ENCODE measurements at regions not wholly inside any gene's neighbourhood (a gene's known extent, or its start where the extent isn't known, plus 50 kb on each side); places are given as distances from the start of the nearest gene placed in this dataset.

DNA sequence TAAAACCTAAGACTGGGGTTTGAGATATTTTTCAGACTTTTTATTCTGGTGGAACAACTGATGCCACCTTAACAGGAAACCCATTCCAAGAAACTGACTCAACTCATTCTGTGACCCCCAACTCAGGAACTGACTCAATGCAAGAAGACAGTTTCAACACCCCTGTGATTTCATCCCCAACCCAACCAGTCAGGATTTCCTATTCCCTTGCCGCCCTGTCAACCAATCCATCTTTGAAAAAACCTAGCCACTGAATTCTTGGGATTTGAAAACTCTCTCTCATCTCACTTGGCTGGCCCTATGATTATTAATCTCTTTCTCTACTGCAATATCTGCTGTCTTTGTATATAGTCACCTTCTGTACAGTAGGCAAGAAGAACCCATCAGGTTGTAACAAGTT, 1211.9 kb upstream of the ATXN8OS start:
- H3K9me3 ChIP-seq (ENCODE audit: insufficient read depth in 2 of 2, low read depth in 1 of 2, low read length in 1 of 2): no peaks in the 10 kb centered on the region
- no peak overlapping the region for H3K9ac ChIP-seq (replicated peaks in 1 of 4; ENCODE audit: extremely low read depth in 1 of 4, low read depth in 3 of 4, low read length in 3 of 4)
- H3K23me2 ChIP-seq (ENCODE audit: low read depth, low read length): no peaks in the 10 kb centered on the region
- DNase-seq (ENCODE audit: low read depth in 1 of 2, low spot score in 2 of 2) (no peak), FAIRE-seq (no peak)
- no peak overlapping the region for H2BK20ac ChIP-seq (ENCODE audit: low read length)
- no peak overlapping the region for H3K23ac ChIP-seq (ENCODE audit: insufficient read length)
- WGBS, 2 experiments (ENCODE audit: extremely low coverage in 1 of 2, insufficient coverage in 1 of 2, insufficient read length in 1 of 2, insufficient replicate concordance in 2 of 2, low coverage in 1 of 2, low lambda C conversion rate in 2 of 2, missing lambda C conversion rate in 1 of 2): 100% methylated on average over 1 of the region's 1 CpG; no CpG with 5 or more reads in 1 of the 2 experiments
- H3K4me3 ChIP-seq (ENCODE audit: extremely low read depth in 1 of 4, insufficient read depth in 2 of 4, low read depth in 3 of 4, low read length in 4 of 4): no peak overlapping the region
- H2BK12ac ChIP-seq (ENCODE audit: low read depth, low read length): no peak overlapping the region
- no peak overlapping the region for H3K4ac ChIP-seq (replicated peaks; ENCODE audit: insufficient read length, low read depth, low read length)
- no peak overlapping the region for H4K5ac ChIP-seq (ENCODE audit: insufficient read length, low read depth, low read length)
- POLR2A ChIA-PET (ENCODE audit: partially characterized antibody): no interaction called here
- H3K4me1 ChIP-seq (replicated peaks in 1 of 4; ENCODE audit: control insufficient read depth in 3 of 4, insufficient read depth in 4 of 4, low read length in 3 of 4): peaks cover 0 to 4% (median 2%) of the 10 kb centered on the region in 4 experiments; a peak in 2 of 7 replicates
- no peak overlapping the region for H3K56ac ChIP-seq (replicated peaks; ENCODE audit: insufficient read length, low read depth, low read length)
- no peak overlapping the region for H2BK120ac ChIP-seq (replicated peaks; ENCODE audit: low read depth, low read length)
- no peak overlapping the region for H3K18ac ChIP-seq (ENCODE audit: extremely low read depth, low read length)
- H2AK5ac ChIP-seq (ENCODE audit: low read depth, low read length): no peak overlapping the region
- no peak overlapping the region for H2BK15ac ChIP-seq (ENCODE audit: low read length)
- no peak overlapping the region for H4K8ac ChIP-seq (ENCODE audit: extremely low read depth, insufficient read depth, low read length)
- no peak overlapping the region for H3K14ac ChIP-seq (ENCODE audit: insufficient read length)
- peaks cover 0 to 9% (median 0%) of the 10 kb centered on the region in 4 experiments; a peak in 1 of 8 replicates for H3K36me3 ChIP-seq (ENCODE audit: control insufficient read depth in 2 of 4, insufficient read depth in 4 of 4, low read length in 3 of 4)
- H3K27ac ChIP-seq (ENCODE audit: low read depth, low read length): no peak overlapping the region
- CTCF ChIA-PET (ENCODE audit: partially characterized antibody): no interaction called here
- H4K20me1 ChIP-seq (replicated peaks in 1 of 2; ENCODE audit: control insufficient read depth in 1 of 2, insufficient read depth in 2 of 2, low read length in 2 of 2): no peaks in the 10 kb centered on the region
- no peaks in the 10 kb centered on the region for H3K79me1 ChIP-seq (ENCODE audit: low read depth, low read length)
- no peak overlapping the region for H2BK5ac ChIP-seq (ENCODE audit: low read depth, low read length)
- H3K79me2 ChIP-seq (ENCODE audit: control insufficient read depth in 1 of 2, insufficient read depth in 2 of 2, low read length in 2 of 2): no peaks in the 10 kb centered on the region
- H3K27me3 ChIP-seq (replicated peaks in 1 of 4; ENCODE audit: control insufficient read depth in 3 of 4, extremely low read depth in 1 of 4, insufficient read depth in 3 of 4, low read length in 3 of 4): no peaks in the 10 kb centered on the region
- H2AFZ ChIP-seq (ENCODE audit: low read length): no peak overlapping the region
- H4K91ac ChIP-seq (replicated peaks; ENCODE audit: insufficient read length, low read length): no peak overlapping the region
- H3K4me2 ChIP-seq (ENCODE audit: insufficient read depth in 1 of 2, low read depth in 2 of 2, low read length in 2 of 2): no peak overlapping the region
- no peak for TF ChIP-seq EGR1 (IDR thresholded peaks at IDR 0.05; ENCODE audit: borderline replicate concordance, low read depth, low read length)
- TF ChIP-seq SIX5 (IDR thresholded peaks at IDR 0.05; ENCODE audit: low read depth, low read length): no peak
- no peak for TF ChIP-seq TBP (IDR thresholded peaks at IDR 0.05; ENCODE audit: low read depth, low read length)
- TF ChIP-seq CBX5 (IDR thresholded peaks at IDR 0.05; ENCODE audit: low read depth, low read length): no peak
- no peak for TF ChIP-seq CHD2 (IDR thresholded peaks at IDR 0.05; ENCODE audit: low read length)
- TF ChIP-seq EP300 (IDR thresholded peaks at IDR 0.05; ENCODE audit: borderline replicate concordance in 1 of 2, low read depth in 2 of 2, low read length in 2 of 2): no peak
- TF ChIP-seq JUN (IDR thresholded peaks at IDR 0.05; ENCODE audit: low read depth, low read length): no peak
- TF ChIP-seq BACH1 (IDR thresholded peaks at IDR 0.05; ENCODE audit: low read length): no peak
- no peak for TF ChIP-seq PHF8 (conservative IDR thresholded peaks at IDR 0.05; ENCODE audit: low read depth, low read length)
- TF ChIP-seq GABPA (IDR thresholded peaks at IDR 0.05; ENCODE audit: borderline replicate concordance, insufficient read depth, low read length): no peak
- TF ChIP-seq TEAD4 (IDR thresholded peaks at IDR 0.05; ENCODE audit: low read depth, low read length): no peak
- TF ChIP-seq, protein P1, sequence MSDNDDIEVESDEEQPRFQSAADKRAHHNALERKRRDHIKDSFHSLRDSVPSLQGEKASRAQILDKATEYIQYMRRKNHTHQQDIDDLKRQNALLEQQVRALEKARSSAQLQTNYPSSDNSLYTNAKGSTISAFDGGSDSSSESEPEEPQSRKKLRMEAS (IDR thresholded peaks at IDR 0.05): no peak
- no peak for TF ChIP-seq JUND (IDR thresholded peaks at IDR 0.05; ENCODE audit: low read length)
- TF ChIP-seq FOSL1 (IDR thresholded peaks at IDR 0.05; ENCODE audit: insufficient read depth, low read depth, low read length): no peak
- no peak for TF ChIP-seq GTF2F1 (IDR thresholded peaks at IDR 0.05; ENCODE audit: borderline replicate concordance, low read depth, low read length)

Measured in H1 (cell line).